GM21367 (cell line): ENCODE measurements at regions not wholly inside any gene's neighbourhood (a gene's known extent, or its start where the extent isn't known, plus 50 kb on each side); places are given as distances from the start of the nearest gene placed in this dataset.
"Not testable (repeated sequence)": the region's sequence is repeated elsewhere in the genome, so short reads cannot be mapped to it uniquely, and the experiment has no call there.

Experiments
- ATAC-seq: cut with Tn5 transposase; IDR thresholded peaks from one replicate; pipeline ENCODE4 v1.9.1; 2021; ENCODE audit not compliant: unreplicated experiment

- not testable (repeated sequence) for ATAC-seq
These were observed 191.1 kb upstream of the MEIS1 start for GRCh38 chr2:66243809-66244208.

- ATAC-seq = not testable (repeated sequence)
These were observed 192.0 kb upstream of the MEIS1 start for GRCh38 chr2:66242888-66243287.

GRCh38 chr2:66242099-66242789 is 192.7 kb upstream of the MEIS1 start:
- ATAC-seq = no peak

- ATAC-seq = no peak
These were observed 194.6 kb upstream of the MEIS1 start for GRCh38 chr2:66240286-66240685.

GRCh38 chr2:66239655-66240054 is 195.3 kb upstream of the MEIS1 start:
- no peak for ATAC-seq

- ATAC-seq = no peak
These were observed 197.0 kb upstream of the MEIS1 start for GRCh38 chr2:66237803-66238379.

GRCh38 chr2:66236816-66237802 is 197.8 kb upstream of the MEIS1 start:
- ATAC-seq = no peak

- no peak for ATAC-seq
These were observed 198.7 kb upstream of the MEIS1 start for GRCh38 chr2:66236067-66236685.

- ATAC-seq = no peak
These were observed 199.5 kb upstream of the MEIS1 start for GRCh38 chr2:66235428-66235827.

GRCh38 chr2:66233981-66234380 is 200.9 kb upstream of the MEIS1 start:
- ATAC-seq = no peak

- ATAC-seq = no peak
These were observed 206.8 kb upstream of the MEIS1 start for GRCh38 chr2:66228128-66228547.

GRCh38 chr2:66217039-66217585 is 217.8 kb upstream of the MEIS1 start:
- no peak for ATAC-seq

- ATAC-seq = no peak
These were observed 222.2 kb upstream of the MEIS1 start for GRCh38 chr2:66212749-66213148.

GRCh38 chr2:66202586-66202985 is 232.3 kb upstream of the MEIS1 start:
- no peak for ATAC-seq

GRCh38 chr2:66201242-66201641 is 233.7 kb upstream of the MEIS1 start:
- no peak for ATAC-seq

- ATAC-seq = no peak
These were observed 236.1 kb upstream of the MEIS1 start for GRCh38 chr2:66198873-66199272.

GRCh38 chr2:66192888-66193287 is 242.0 kb upstream of the MEIS1 start:
- ATAC-seq = no peak

- no peak for ATAC-seq
These were observed 243.6 kb upstream of the MEIS1 start for GRCh38 chr2:66191311-66191710.

- no peak for ATAC-seq
These were observed 245.4 kb upstream of the MEIS1 start for GRCh38 chr2:66189553-66189952.

GRCh38 chr2:66186537-66186936 is 248.4 kb upstream of the MEIS1 start:
- no peak for ATAC-seq

- no peak for ATAC-seq
These were observed 249.3 kb upstream of the MEIS1 start for GRCh38 chr2:66185497-66186054.
